Caco-2 (cell line): ENCODE measurements at regions not wholly inside any gene's neighbourhood (a gene's known extent, or its start where the extent isn't known, plus 50 kb on each side); places are given as distances from the start of the nearest gene placed in this dataset.

Experiments used
- BruUV-seq: library from RNA; stranded (reverse); fragments of 400-500 nt; replicated peaks from 2 replicates; lab custom pipeline; 2021; lab: Mats Ljungman, UMichigan
- CTCF ChIA-PET: fragments of 300-600 bp; sonication (Branson Sonifier 250); formaldehyde crosslinking; loops from one replicate; lab custom pipeline; 2022; ENCODE audit warnings: antibody characterized with exemption; lab: Charles Lee
- POLR2A ChIA-PET: fragments of 300-600 bp; sonication (Branson Sonifier 250); formaldehyde crosslinking; loops from one replicate; lab custom pipeline; 2022; ENCODE audit warnings: antibody characterized with exemption; lab: Charles Lee
- DNase-seq, 2 experiments: peaks; one replicate each; pipeline versions ENCODE4 v3.0.0 to v3.0.0-alpha.2; 2020 to 2022
- H3K27me3 ChIP-seq: replicated peaks from 2 replicates; pipeline ENCODE4 v1.6.0; 2011; ENCODE audit warnings: low read length; ENCODE audit not compliant: control insufficient read depth, insufficient read depth
- H3K36me3 ChIP-seq: 2 replicates; pipeline ENCODE4 v1.5.1; 2011; ENCODE audit warnings: low read length; ENCODE audit not compliant: control insufficient read depth, insufficient read depth
- H3K4me1 ChIP-seq: fragments of 250-450 bp; sonication (Bioruptor Pico); 2 replicates; pipeline ENCODE4 v1.5.1; 2020; ENCODE audit warnings: mild to moderate bottlenecking
- H3K4me3 ChIP-seq: 2 replicates; pipeline ENCODE4 v1.5.1; 2011; ENCODE audit warnings: low read depth, mild to moderate bottlenecking, control low read depth, low read length
- H3K9me3 ChIP-seq: fragments of 250-450 bp; sonication (Bioruptor Pico); 2 replicates; pipeline ENCODE4 v1.5.1; 2020; ENCODE audit warnings: mild to moderate bottlenecking, moderate library complexity
- H3K27ac Mint-ChIP-seq: one replicate; pipeline ENCODE4 v1.8.0; 2022; ENCODE audit warnings: mixed read lengths; ENCODE audit not compliant: unreplicated experiment
- H3K27me3 Mint-ChIP-seq: one replicate; pipeline ENCODE4 v1.8.0; 2022; ENCODE audit warnings: mixed read lengths; ENCODE audit not compliant: insufficient read depth, unreplicated experiment
- H3K36me3 Mint-ChIP-seq: one replicate; pipeline ENCODE4 v1.8.0; 2022; ENCODE audit warnings: mild to moderate bottlenecking, mixed read lengths; ENCODE audit not compliant: insufficient read depth, unreplicated experiment
- H3K4me1 Mint-ChIP-seq: one replicate; pipeline ENCODE4 v1.8.0; 2022; ENCODE audit warnings: low read depth, mixed read lengths; ENCODE audit not compliant: unreplicated experiment
- H3K4me3 Mint-ChIP-seq: one replicate; pipeline ENCODE4 v1.8.0; 2022; ENCODE audit warnings: mild to moderate bottlenecking, moderate library complexity, mixed read lengths; ENCODE audit not compliant: unreplicated experiment
- H3K9me3 Mint-ChIP-seq: one replicate; pipeline ENCODE4 v1.8.0; 2022; ENCODE audit warnings: mixed read lengths; ENCODE audit not compliant: unreplicated experiment
- CTCF ChIP-seq, 2 experiments: fragments of 200-600 bp in 1 of 2; IDR thresholded peaks; 1 replicate in 1 of 2; 2 replicates in 1 of 2; pipeline versions ENCODE4 v1.5.1 to v1.8.0; 2011 to 2022; ENCODE audit warnings: antibody characterized with exemption in 1 of 2, control low read depth in 1 of 2, inconsistent platforms in 1 of 2, low read depth in 1 of 2, low read length in 1 of 2, mild to moderate bottlenecking in 1 of 2, moderate library complexity in 1 of 2; ENCODE audit not compliant: insufficient read depth in 1 of 2, severe bottlenecking in 1 of 2, unreplicated experiment in 1 of 2
- intact Hi-C: fragments of 100-400 bp; cut with micrococcal nuclease; formaldehyde crosslinking; loops from one replicate; pipeline ENCODE4 v1.10.0; 2022; ENCODE audit not compliant: unreplicated experiment

- H3K36me3 ChIP-seq: no peaks in the 10 kb centered on the region
- H3K4me3 ChIP-seq: no peak overlapping the region
- intact Hi-C loops: loop anchor here (5.0 kb wide), 1 partner anchor 72 kb away; no protein-coding TSS in a partner anchor
- TF ChIP-seq CTCF (IDR thresholded peaks at IDR 0.05; ENCODE audit: insufficient read depth in 1 of 2, low read depth in 1 of 2, low read length in 1 of 2, severe bottlenecking in 1 of 2, unreplicated experiment in 1 of 2): no peak
- no peaks in the 10 kb centered on the region for H3K36me3 Mint-ChIP-seq
- BruUV-seq: no TSS peak
- no peaks in the 10 kb centered on the region for H3K27me3 ChIP-seq
- DNase-seq: no peak
- no peak overlapping the region for H3K27ac Mint-ChIP-seq
- CTCF ChIA-PET: no interaction called here
- peaks cover 9% of the 10 kb centered on the region for H3K27me3 Mint-ChIP-seq
- no peaks in the 10 kb centered on the region for H3K4me1 ChIP-seq
- no peaks in the 10 kb centered on the region for H3K9me3 ChIP-seq
- POLR2A ChIA-PET: no interaction called here
- H3K4me3 Mint-ChIP-seq: no peak overlapping the region
- H3K9me3 Mint-ChIP-seq: no peaks in the 10 kb centered on the region
- H3K4me1 Mint-ChIP-seq: no peaks in the 10 kb centered on the region
These were observed 982.0 kb upstream of the TMEM132C start for GRCh38 chr12:127284870-127285431.

GRCh38 chr12:127286281-127286680 is 980.7 kb upstream of the TMEM132C start:
- H3K36me3 Mint-ChIP-seq: no peaks in the 10 kb centered on the region
- intact Hi-C loops: no loop called here

GRCh38 chr12:127287256-127287655 is 979.7 kb upstream of the TMEM132C start:
- intact Hi-C loops: no loop called here
- Mint-ChIP-seq H3K4me1 (no peaks in the 10 kb centered on the region), H3K4me3 (no peak overlapping the region), H3K27me3 (peaks cover 6% of the 10 kb centered on the region), H3K9me3 (no peaks in the 10 kb centered on the region), H3K27ac (no peak overlapping the region), H3K36me3 (no peaks in the 10 kb centered on the region)
- ChIA-PET POLR2A (no interaction called here), CTCF (no interaction called here)
- no peak for TF ChIP-seq CTCF (IDR thresholded peaks at IDR 0.05; ENCODE audit: insufficient read depth in 1 of 2, low read depth in 1 of 2, low read length in 1 of 2, severe bottlenecking in 1 of 2, unreplicated experiment in 1 of 2)
- Histone ChIP-seq H3K27me3 (no peaks in the 10 kb centered on the region), H3K4me3 (no peak overlapping the region), H3K9me3 (no peaks in the 10 kb centered on the region), H3K4me1 (no peaks in the 10 kb centered on the region), H3K36me3 (no peaks in the 10 kb centered on the region)
- BruUV-seq: no TSS peak
- no peak for DNase-seq

More at GRCh38 chr12:127286281-127286680, 980.7 kb upstream of the TMEM132C start:
- H3K27me3 Mint-ChIP-seq: peaks cover 6% of the 10 kb centered on the region
- no peaks in the 10 kb centered on the region for H3K4me1 Mint-ChIP-seq
- Histone ChIP-seq H3K4me1 (no peaks in the 10 kb centered on the region), H3K36me3 (no peaks in the 10 kb centered on the region), H3K4me3 (no peak overlapping the region), H3K27me3 (no peaks in the 10 kb centered on the region), H3K9me3 (no peaks in the 10 kb centered on the region)
- no peak overlapping the region for H3K27ac Mint-ChIP-seq
- no peak overlapping the region for H3K4me3 Mint-ChIP-seq
- H3K9me3 Mint-ChIP-seq: no peaks in the 10 kb centered on the region
- no TSS peak for BruUV-seq
- no peak for TF ChIP-seq CTCF (IDR thresholded peaks at IDR 0.05; ENCODE audit: insufficient read depth in 1 of 2, low read depth in 1 of 2, low read length in 1 of 2, severe bottlenecking in 1 of 2, unreplicated experiment in 1 of 2)
- ChIA-PET CTCF (no interaction called here), POLR2A (no interaction called here)
- no peak for DNase-seq
